ENCODE measurements at regions not wholly inside any gene's neighbourhood (a gene's known extent, or its start where the extent isn't known, plus 50 kb on each side); places are given as distances from the start of the nearest gene placed in this dataset.

DNA sequence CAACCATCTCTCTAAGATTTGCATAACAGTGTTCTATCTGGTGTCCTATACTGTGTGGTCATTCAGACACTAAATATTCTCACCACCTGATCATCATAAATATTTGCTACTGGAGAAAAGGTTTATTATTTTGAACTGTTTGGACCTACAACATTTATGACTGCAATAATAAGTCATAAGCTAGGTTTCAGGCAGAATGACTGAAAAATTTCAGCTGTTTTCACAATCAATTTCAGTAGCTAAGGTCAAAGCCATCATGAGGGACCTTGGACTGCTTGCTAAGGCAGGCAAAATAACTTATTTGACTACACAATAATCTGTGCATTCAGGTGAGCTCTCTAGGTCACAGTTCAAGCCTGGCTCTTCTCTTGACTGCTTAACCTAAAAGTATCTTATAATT is 425.5 kb upstream of the CDH2 start:
- TF ChIP-seq, protein P1, sequence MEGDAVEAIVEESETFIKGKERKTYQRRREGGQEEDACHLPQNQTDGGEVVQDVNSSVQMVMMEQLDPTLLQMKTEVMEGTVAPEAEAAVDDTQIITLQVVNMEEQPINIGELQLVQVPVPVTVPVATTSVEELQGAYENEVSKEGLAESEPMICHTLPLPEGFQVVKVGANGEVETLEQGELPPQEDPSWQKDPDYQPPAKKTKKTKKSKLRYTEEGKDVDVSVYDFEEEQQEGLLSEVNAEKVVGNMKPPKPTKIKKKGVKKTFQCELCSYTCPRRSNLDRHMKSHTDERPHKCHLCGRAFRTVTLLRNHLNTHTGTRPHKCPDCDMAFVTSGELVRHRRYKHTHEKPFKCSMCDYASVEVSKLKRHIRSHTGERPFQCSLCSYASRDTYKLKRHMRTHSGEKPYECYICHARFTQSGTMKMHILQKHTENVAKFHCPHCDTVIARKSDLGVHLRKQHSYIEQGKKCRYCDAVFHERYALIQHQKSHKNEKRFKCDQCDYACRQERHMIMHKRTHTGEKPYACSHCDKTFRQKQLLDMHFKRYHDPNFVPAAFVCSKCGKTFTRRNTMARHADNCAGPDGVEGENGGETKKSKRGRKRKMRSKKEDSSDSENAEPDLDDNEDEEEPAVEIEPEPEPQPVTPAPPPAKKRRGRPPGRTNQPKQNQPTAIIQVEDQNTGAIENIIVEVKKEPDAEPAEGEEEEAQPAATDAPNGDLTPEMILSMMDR (conservative IDR thresholded peaks at IDR 0.05), result no peak
- no peak for TF ChIP-seq ZFX (IDR thresholded peaks at IDR 0.05)
- H3K27ac ChIP-seq, result no peak overlapping the region

DNA sequence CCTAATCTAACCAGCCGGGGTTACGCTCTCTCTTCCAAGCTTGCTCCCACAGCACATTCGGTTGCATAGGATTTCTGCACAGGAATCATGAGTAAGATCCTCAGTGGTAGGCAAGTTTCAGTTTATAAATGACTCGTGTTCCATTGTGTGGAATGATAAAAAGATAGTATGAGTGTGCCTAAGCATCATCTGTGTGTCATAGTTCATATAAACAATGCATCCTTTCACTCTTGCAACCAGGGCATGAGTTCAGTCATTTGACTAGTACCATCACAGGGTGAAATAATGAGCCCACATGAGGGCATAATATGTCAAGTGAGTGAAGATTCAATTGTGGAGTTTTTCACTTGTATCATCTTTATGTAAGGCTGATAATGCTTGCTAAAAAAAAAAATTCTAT is 417.1 kb upstream of the CDH2 start:
- TF ChIP-seq ZFX (IDR thresholded peaks at IDR 0.05), result no peak
- TF ChIP-seq, protein P1 (conservative IDR thresholded peaks at IDR 0.05), result no peak

DNA sequence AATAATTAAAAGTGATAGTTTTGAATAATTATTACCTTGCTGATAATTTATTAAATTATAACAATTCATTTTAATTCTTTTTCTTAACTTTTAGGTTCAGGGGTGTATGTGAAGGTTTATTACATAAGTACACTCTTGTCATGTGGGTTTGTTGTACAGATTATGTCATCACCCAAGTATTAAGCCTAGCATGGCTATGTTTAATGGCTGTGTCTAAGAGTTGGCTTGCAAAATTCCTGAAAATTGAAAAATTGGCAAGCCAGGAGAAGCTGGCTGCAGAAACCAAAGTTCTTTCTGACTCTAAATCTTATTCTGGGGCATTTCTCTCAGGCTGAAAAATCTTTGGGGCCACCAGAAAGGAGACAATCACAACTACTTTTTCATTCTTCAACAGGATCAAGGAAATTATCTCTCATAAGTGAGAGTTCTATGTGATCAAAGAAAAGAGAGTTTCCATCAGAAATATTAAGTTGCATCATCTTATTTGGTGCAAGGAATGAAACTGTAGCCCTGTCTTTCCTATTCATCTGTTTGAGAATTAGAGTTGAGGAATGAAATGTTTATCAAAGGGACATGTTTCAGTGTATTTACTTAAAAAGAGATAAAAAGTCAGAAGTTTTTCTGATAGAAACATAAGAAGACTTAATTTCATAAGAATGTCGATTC is 412.1 kb upstream of the CDH2 start:
- TF ChIP-seq, protein P1 (conservative IDR thresholded peaks at IDR 0.05), result no peak
- TF ChIP-seq ZFX (IDR thresholded peaks at IDR 0.05), result no peak
- no peak overlapping the region for H3K27ac ChIP-seq

More for the DNA sequence above, 417.1 kb upstream of the CDH2 start:
- no peak overlapping the region for H3K27ac ChIP-seq

DNA sequence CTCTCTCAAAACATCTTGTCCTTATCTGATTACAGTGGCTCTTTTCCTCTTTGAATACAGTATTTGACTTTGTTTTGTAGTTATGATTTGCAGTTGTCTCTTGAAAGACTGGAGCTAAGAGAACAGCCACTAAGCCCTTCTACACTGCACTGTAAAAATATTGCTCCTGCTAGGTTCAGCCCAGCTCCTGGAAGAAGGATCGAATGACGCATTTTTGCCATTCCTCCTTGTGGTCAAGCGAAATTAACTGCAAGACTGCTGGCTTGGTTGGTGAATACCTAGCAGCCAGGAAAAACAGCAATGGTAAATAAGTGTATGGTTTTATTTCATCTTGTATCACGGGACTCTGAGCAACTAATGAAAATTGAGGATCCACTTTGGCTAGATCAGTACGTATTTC is 407.8 kb upstream of the CDH2 start:
- TF ChIP-seq ZFX (IDR thresholded peaks at IDR 0.05), result no peak
- TF ChIP-seq, protein P1 (conservative IDR thresholded peaks at IDR 0.05), result no peak
- no peak overlapping the region for H3K27ac ChIP-seq

DNA sequence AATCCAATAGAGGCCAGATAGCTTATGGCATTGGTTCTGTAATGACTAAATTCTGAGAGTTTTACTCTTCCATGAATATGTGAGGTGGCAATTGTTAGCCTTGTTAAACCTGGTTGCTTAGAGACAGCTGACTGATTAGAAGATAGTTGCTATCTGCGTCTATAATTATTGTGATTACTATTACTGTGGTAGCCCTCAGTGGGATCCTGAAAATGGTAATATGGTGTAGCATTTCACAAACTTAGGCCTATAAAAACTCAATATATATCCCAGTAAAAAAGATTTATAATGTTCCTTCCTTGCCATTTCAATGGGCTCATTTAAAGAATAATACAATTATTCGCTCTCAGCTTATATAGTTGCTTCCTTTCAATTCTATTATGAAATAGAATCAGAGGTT is 405.8 kb upstream of the CDH2 start:
- no peak overlapping the region for H3K27ac ChIP-seq
- TF ChIP-seq, protein P1 (conservative IDR thresholded peaks at IDR 0.05), result no peak
- TF ChIP-seq ZFX (IDR thresholded peaks at IDR 0.05), result no peak

DNA sequence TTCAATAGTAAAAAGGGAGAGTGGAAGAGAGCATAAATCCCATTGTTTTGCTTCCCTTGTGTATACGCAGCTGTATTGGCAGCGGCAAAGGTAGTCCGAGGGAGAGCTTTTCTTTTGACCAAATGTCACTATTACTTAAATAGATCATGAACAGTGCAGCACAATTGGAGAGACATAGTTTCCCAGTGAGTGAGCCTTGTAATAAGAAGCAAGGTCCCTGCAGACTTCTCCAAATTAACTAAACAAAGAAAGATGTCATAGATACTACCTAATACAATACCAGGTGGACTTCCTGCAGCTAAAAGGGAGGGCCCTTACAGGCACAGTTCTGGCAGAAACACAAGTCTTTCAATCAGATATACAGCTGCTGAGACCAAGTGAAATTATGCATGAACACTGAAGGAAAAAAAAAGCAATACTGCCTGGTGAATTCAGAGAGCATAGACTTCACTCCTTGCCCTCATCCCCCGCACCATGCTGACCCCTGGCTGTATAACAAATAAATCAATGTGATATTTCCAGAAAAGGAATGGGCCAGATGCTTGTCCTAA is 404.7 kb upstream of the CDH2 start:
- H3K27ac ChIP-seq, result no peak overlapping the region
- no peak for TF ChIP-seq ZFX (IDR thresholded peaks at IDR 0.05)
- TF ChIP-seq, protein P1 (conservative IDR thresholded peaks at IDR 0.05), result no peak

DNA sequence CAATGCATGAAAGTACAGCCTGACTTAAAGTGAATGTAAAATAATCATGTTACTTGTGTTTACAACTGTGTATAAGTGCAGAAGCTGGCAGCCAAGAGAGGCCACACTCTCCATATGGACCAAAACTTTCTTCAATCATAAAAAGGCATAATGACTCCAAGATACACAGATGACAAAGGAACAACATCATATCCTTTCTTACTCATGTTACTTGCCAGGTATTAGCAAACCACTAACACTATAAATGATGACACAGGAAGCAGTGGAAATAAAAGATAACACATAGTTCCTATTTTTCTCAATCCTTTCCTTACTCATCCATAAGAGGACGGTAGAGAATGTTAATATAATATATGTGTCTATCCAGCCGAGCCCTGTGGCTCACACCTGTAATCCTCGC is 400.0 kb upstream of the CDH2 start:
- TF ChIP-seq, protein P1 (conservative IDR thresholded peaks at IDR 0.05), result no peak
- TF ChIP-seq ZFX (IDR thresholded peaks at IDR 0.05), result no peak
- H3K27ac ChIP-seq, result no peak overlapping the region
